HEK293 (cell line): ENCODE measurements at regions not wholly inside any gene's neighbourhood (a gene's known extent, or its start where the extent isn't known, plus 50 kb on each side); places are given as distances from the start of the nearest gene placed in this dataset.
A peak's percentile ranks its signal among the peaks of the same experiment; 100 is the strongest.

Experiments
- CTCF ChIA-PET: fragments of 350-600 bp; formaldehyde crosslinking; extraction: SDS; loops from one replicate; lab custom pipeline; 2021; ENCODE audit warnings: antibody characterized with exemption; lab: Yijun Ruan, JAX
- POLR2A ChIA-PET: fragments of 300-600 bp; formaldehyde crosslinking; extraction: SDS; loops from one replicate; lab custom pipeline; 2020; ENCODE audit warnings: antibody characterized with exemption, inconsistent platforms; lab: Yijun Ruan, JAX
- H3K27ac ChIP-seq: fragments of 200-500 bp; sonication (Bioruptor generic); 2 replicates; pipeline ENCODE4 v1.5.1; 2014; ENCODE audit warnings: low read depth, low read length, control low read depth, inconsistent platforms; ENCODE audit errors: extremely low read depth
- H3K36me3 ChIP-seq, 2 experiments: fragments of 200-500 bp in 1 of 2; sonication (Bioruptor generic) in 1 of 2; 1 replicate in 1 of 2; 2 replicates in 1 of 2; pipeline ENCODE4 v1.5.1; 2014 to 2017; ENCODE audit warnings: inconsistent platforms in 2 of 2, low read length in 2 of 2; ENCODE audit not compliant: control insufficient read depth in 2 of 2, insufficient read depth in 1 of 2
- H3K4me1 ChIP-seq: fragments of 200-500 bp; sonication (Bioruptor generic); 2 replicates; pipeline ENCODE4 v1.5.1; 2014; ENCODE audit warnings: mild to moderate bottlenecking, low read length, inconsistent platforms; ENCODE audit not compliant: control insufficient read depth, insufficient read depth
- H3K4me3 ChIP-seq: 2 replicates; pipeline ENCODE4 v1.5.1; 2011; ENCODE audit warnings: low read depth, mild to moderate bottlenecking, control low read depth, low read length, moderate library complexity
- H3K9me3 ChIP-seq: fragments of 200-500 bp; sonication (Bioruptor generic); 2 replicates; pipeline ENCODE4 v1.5.1; 2014; ENCODE audit warnings: low read depth, low read length, inconsistent platforms; ENCODE audit not compliant: control insufficient read depth, insufficient read depth
- EGR2 ChIP-seq: fragments of 450-650 bp; formaldehyde crosslinking; IDR thresholded peaks from 2 replicates; pipeline ENCODE4 v1.5.1; 2016; ENCODE audit warnings: low read depth, missing biosample characterization, missing genetic modification characterization
- KLF7 ChIP-seq: fragments of 450-650 bp; formaldehyde crosslinking; IDR thresholded peaks from 2 replicates; pipeline ENCODE4 v1.5.1; 2016; ENCODE audit warnings: missing biosample characterization, missing genetic modification characterization, borderline replicate concordance
- PATZ1 ChIP-seq: fragments of 450-650 bp; formaldehyde crosslinking; IDR thresholded peaks from 2 replicates; pipeline ENCODE4 v1.5.1; 2016; ENCODE audit warnings: missing biosample characterization, missing genetic modification characterization
- PRDM10 ChIP-seq: fragments of 450-650 bp; formaldehyde crosslinking; IDR thresholded peaks from 2 replicates; pipeline ENCODE4 v1.5.1; 2016; ENCODE audit warnings: missing biosample characterization, missing genetic modification characterization
- SP3 ChIP-seq: fragments of 450-650 bp; formaldehyde crosslinking; IDR thresholded peaks from 2 replicates; pipeline ENCODE4 v1.5.1; 2016; ENCODE audit warnings: missing biosample characterization, missing genetic modification characterization
- ZFHX2 ChIP-seq: fragments of 450-650 bp; formaldehyde crosslinking; conservative IDR thresholded peaks from 2 replicates; pipeline ENCODE4 v1.5.1; 2016; ENCODE audit warnings: missing biosample characterization, missing genetic modification characterization
- ZNF157 ChIP-seq: fragments of 450-650 bp; formaldehyde crosslinking; IDR thresholded peaks from 2 replicates; pipeline ENCODE4 v1.5.1; 2016; ENCODE audit warnings: missing biosample characterization, missing genetic modification characterization
- ZNF169 ChIP-seq: fragments of 450-650 bp; formaldehyde crosslinking; IDR thresholded peaks from 2 replicates; pipeline ENCODE4 v1.5.1; 2016; ENCODE audit warnings: missing biosample characterization, missing genetic modification characterization
- ZNF18 ChIP-seq: fragments of 450-650 bp; formaldehyde crosslinking; IDR thresholded peaks from 2 replicates; pipeline ENCODE4 v1.5.1; 2016; ENCODE audit warnings: missing biosample characterization, missing genetic modification characterization
- ZNF302 ChIP-seq: fragments of 450-650 bp; formaldehyde crosslinking; IDR thresholded peaks from 2 replicates; pipeline ENCODE4 v1.5.1; 2016; ENCODE audit warnings: missing biosample characterization, missing genetic modification characterization, low read depth
- ZNF513 ChIP-seq: fragments of 450-650 bp; IDR thresholded peaks from 2 replicates; pipeline ENCODE4 v1.5.1; 2018; ENCODE audit warnings: missing biosample characterization, missing genetic modification characterization
- ZNF544 ChIP-seq: fragments of 450-650 bp; formaldehyde crosslinking; IDR thresholded peaks from 2 replicates; pipeline ENCODE4 v1.5.0; 2017; ENCODE audit warnings: missing biosample characterization, missing genetic modification characterization
- ZNF777 ChIP-seq: fragments of 450-650 bp; formaldehyde crosslinking; IDR thresholded peaks from 2 replicates; pipeline ENCODE4 v1.5.1; 2017; ENCODE audit warnings: missing biosample characterization, missing genetic modification characterization, borderline replicate concordance
- ZNF785 ChIP-seq: fragments of 450-650 bp; formaldehyde crosslinking; IDR thresholded peaks from 2 replicates; pipeline ENCODE4 v1.5.1; 2016; ENCODE audit warnings: missing biosample characterization, missing genetic modification characterization
- ZSCAN16 ChIP-seq: fragments of 450-650 bp; formaldehyde crosslinking; IDR thresholded peaks from 2 replicates; pipeline ENCODE4 v1.5.1; 2016; ENCODE audit warnings: missing biosample characterization, missing genetic modification characterization

GRCh38 chr19:5264453-5264852, 76.2 kb downstream of the PTPRS start:
- ChIA-PET POLR2A (no interaction called here), CTCF (no interaction called here)
- peaks cover 0 to 19% of the 10 kb centered on the region in 2 experiments; a peak in 2 of 3 replicates for H3K36me3 ChIP-seq
- H3K9me3 ChIP-seq: no peaks in the 10 kb centered on the region
- TF ChIP-seq EGR2 (tag by site-specific recombination): 0 out of 2 replicates have a peak, but pooled peaks have one; percentile 58
- TF ChIP-seq ZFHX2 (tag by site-specific recombination): peak; percentile 30; the same call in 1 of the 2 replicates
- no peak for TF ChIP-seq KLF7 (tag by site-specific recombination)
- no peak overlapping the region for H3K4me3 ChIP-seq
- H3K27ac ChIP-seq: no peak overlapping the region
- H3K4me1 ChIP-seq: no peaks in the 10 kb centered on the region

- ChIA-PET POLR2A (no interaction called here), CTCF (no interaction called here)
- no peaks in the 10 kb centered on the region for H3K4me1 ChIP-seq
- no peaks in the 10 kb centered on the region for H3K9me3 ChIP-seq
- H3K36me3 ChIP-seq: peaks cover 0 to 19% of the 10 kb centered on the region in 2 experiments; a peak in 2 of 3 replicates
- no peak for TF ChIP-seq ZNF777 (tag by site-specific recombination)
- peak; percentile 98 for TF ChIP-seq ZNF157 (tag by site-specific recombination)
- no peak overlapping the region for H3K27ac ChIP-seq
- no peak overlapping the region for H3K4me3 ChIP-seq
These were observed 77.0 kb downstream of the PTPRS start for GRCh38 chr19:5263615-5264014.

GRCh38 chr19:5262721-5263120, 77.9 kb downstream of the PTPRS start:
- Histone ChIP-seq H3K4me1 (no peaks in the 10 kb centered on the region), H3K36me3 (peaks cover 0 to 19% of the 10 kb centered on the region in 2 experiments; a peak in 2 of 3 replicates), H3K27ac (no peak overlapping the region), H3K4me3 (no peak overlapping the region), H3K9me3 (no peaks in the 10 kb centered on the region)
- CTCF ChIA-PET: no interaction called here
- no peak for TF ChIP-seq ZNF18
- TF ChIP-seq ZNF785 (tag by site-specific recombination): no peak
- TF ChIP-seq SP3 (tag by site-specific recombination): no peak
- TF ChIP-seq ZNF544 (tag by site-specific recombination): no peak
- no peak for TF ChIP-seq ZNF513
- no peak for TF ChIP-seq ZSCAN16 (tag by site-specific recombination)
- no peak for TF ChIP-seq ZNF157 (tag by site-specific recombination)
- no peak for TF ChIP-seq PRDM10 (tag by site-specific recombination)
- no peak for TF ChIP-seq PATZ1 (tag by site-specific recombination)
- TF ChIP-seq ZNF169 (tag by site-specific recombination): no peak
- no peak for TF ChIP-seq ZNF302
- POLR2A ChIA-PET: no interaction called here
